K562 (cell line): ENCODE measurements at regions not wholly inside any gene's neighbourhood (a gene's known extent, or its start where the extent isn't known, plus 50 kb on each side); places are given as distances from the start of the nearest gene placed in this dataset.

ENCODE experiments used
- C11orf30 ChIP-seq: fragments of 450-650 bp; IDR thresholded peaks from 2 replicates; pipeline ENCODE4 v1.6.1; 2016; ENCODE audit warnings: low read depth, mild to moderate bottlenecking
- CBX5 ChIP-seq: IDR thresholded peaks from 2 replicates; pipeline ENCODE4 v1.6.1; 2014; ENCODE audit warnings: low read depth, borderline replicate concordance
- CREB1 ChIP-seq, 2 experiments: sonication (generic) in 1 of 2; formaldehyde crosslinking in 1 of 2; IDR thresholded peaks; 2 replicates each; pipeline versions ENCODE4 v1.6.1 to v1.8.0; 2012 to 2022; ENCODE audit warnings: inconsistent platforms in 1 of 2, mild to moderate bottlenecking in 1 of 2, missing genetic modification reagents in 1 of 2, moderate library complexity in 1 of 2
- NBN ChIP-seq: fragments of 450-650 bp; IDR thresholded peaks from 2 replicates; pipeline ENCODE4 v1.6.1; 2016; ENCODE audit warnings: low read depth, mild to moderate bottlenecking
- POLR2A ChIP-seq: fragments of 450-650 bp; conservative IDR thresholded peaks from 2 replicates; pipeline ENCODE4 v1.6.1; 2016
- ZBTB1 ChIP-seq: sonication (generic); formaldehyde crosslinking; IDR thresholded peaks from 2 replicates; pipeline ENCODE4 v1.8.1; 2023; ENCODE audit warnings: missing genetic modification reagents, low read depth, mild to moderate bottlenecking, borderline replicate concordance
- ZBTB17 ChIP-seq: fragments of 450-650 bp; formaldehyde crosslinking; IDR thresholded peaks from 2 replicates; pipeline ENCODE4 v1.4.0; 2020; ENCODE audit warnings: mild to moderate bottlenecking
- ZNF239 ChIP-seq: fragments of 250-450 bp; sonication (Bioruptor Pico); IDR thresholded peaks from 2 replicates; pipeline ENCODE4 v1.4.0; 2020; ENCODE audit warnings: mild to moderate bottlenecking
- ZNF699 ChIP-seq: fragments of 250-450 bp; sonication (Bioruptor Pico); IDR thresholded peaks from 2 replicates; pipeline ENCODE4 v1.8.0; 2021; ENCODE audit warnings: mild to moderate bottlenecking, moderate library complexity; ENCODE audit not compliant: insufficient replicate concordance
- ZNF766 ChIP-seq: fragments of 200-800 bp; sonication (Bioruptor generic); conservative IDR thresholded peaks from 2 replicates; pipeline ENCODE4 v1.6.1; 2016; ENCODE audit warnings: missing genetic modification characterization, missing compliant biosample characterization
- TF ChIP-seq, protein P1 (sequence below), 3 experiments: IDR thresholded peaks in 2 of 3; conservative IDR thresholded peaks in 1 of 3; 2 replicates each; pipeline ENCODE4 v1.5.1; 2011 to 2012; ENCODE audit warnings: low read length in 3 of 3, mild to moderate bottlenecking in 3 of 3, control low read depth in 2 of 3, improper control_type of control experiment in 1 of 3, inconsistent platforms in 1 of 3, low read depth in 1 of 3, mixed read lengths in 1 of 3, moderate library complexity in 1 of 3; ENCODE audit not compliant: insufficient read depth in 2 of 3
- TF ChIP-seq, protein P2 (sequence below): fragments of 250-450 bp; sonication (Bioruptor Pico); IDR thresholded peaks from 2 replicates; pipeline ENCODE4 v1.8.0; 2022; ENCODE audit warnings: moderate library complexity, mild to moderate bottlenecking, inconsistent platforms
- TF ChIP-seq, protein P3 (sequence below): sonication (generic); formaldehyde crosslinking; IDR thresholded peaks from 2 replicates; pipeline ENCODE4 v1.5.0; 2020; ENCODE audit warnings: missing genetic modification reagents

DNA sequence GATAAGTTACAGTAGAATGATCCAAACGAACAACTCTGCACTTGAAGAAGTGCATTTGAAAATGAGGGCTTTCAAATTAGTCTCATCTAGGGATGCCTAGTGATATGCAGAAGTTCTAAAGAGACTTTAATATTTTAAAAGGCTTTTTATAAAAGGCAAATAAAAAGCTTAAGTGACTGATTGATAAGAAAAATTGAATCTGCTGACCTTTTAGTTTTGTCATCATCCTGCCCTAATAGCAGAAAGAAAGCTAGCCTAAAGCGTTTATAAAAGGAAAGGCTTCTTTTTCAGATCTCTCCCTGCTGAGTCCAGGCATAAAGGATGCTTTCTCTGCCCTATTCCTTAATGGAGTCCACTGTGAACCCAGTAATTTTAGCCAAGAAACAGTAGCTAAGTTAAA lies 72.7 kb upstream of the ALDH1L1 start:
- no peak for TF ChIP-seq NBN
- TF ChIP-seq CREB1 (IDR thresholded peaks at IDR 0.05), result no peak
- no peak for TF ChIP-seq CREB1 (CRISPR knock-in tag; IDR thresholded peaks at IDR 0.05)
- TF ChIP-seq, protein P1, sequence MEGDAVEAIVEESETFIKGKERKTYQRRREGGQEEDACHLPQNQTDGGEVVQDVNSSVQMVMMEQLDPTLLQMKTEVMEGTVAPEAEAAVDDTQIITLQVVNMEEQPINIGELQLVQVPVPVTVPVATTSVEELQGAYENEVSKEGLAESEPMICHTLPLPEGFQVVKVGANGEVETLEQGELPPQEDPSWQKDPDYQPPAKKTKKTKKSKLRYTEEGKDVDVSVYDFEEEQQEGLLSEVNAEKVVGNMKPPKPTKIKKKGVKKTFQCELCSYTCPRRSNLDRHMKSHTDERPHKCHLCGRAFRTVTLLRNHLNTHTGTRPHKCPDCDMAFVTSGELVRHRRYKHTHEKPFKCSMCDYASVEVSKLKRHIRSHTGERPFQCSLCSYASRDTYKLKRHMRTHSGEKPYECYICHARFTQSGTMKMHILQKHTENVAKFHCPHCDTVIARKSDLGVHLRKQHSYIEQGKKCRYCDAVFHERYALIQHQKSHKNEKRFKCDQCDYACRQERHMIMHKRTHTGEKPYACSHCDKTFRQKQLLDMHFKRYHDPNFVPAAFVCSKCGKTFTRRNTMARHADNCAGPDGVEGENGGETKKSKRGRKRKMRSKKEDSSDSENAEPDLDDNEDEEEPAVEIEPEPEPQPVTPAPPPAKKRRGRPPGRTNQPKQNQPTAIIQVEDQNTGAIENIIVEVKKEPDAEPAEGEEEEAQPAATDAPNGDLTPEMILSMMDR (IDR thresholded peaks at IDR 0.05 in 2 of 3, conservative IDR thresholded peaks at IDR 0.05 in 1 of 3; ENCODE audit: insufficient read depth in 2 of 3, low read depth in 1 of 3, low read length in 3 of 3), result no peak
- TF ChIP-seq, protein P2, sequence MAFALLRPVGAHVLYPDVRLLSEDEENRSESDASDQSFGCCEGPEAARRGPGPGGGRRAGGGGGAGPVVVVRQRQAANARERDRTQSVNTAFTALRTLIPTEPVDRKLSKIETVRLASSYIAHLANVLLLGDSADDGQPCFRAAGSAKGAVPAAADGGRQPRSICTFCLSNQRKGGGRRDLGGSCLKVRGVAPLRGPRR, result no peak
- no peak for TF ChIP-seq CBX5
- TF ChIP-seq ZBTB17, result no peak
- TF ChIP-seq, protein P3, sequence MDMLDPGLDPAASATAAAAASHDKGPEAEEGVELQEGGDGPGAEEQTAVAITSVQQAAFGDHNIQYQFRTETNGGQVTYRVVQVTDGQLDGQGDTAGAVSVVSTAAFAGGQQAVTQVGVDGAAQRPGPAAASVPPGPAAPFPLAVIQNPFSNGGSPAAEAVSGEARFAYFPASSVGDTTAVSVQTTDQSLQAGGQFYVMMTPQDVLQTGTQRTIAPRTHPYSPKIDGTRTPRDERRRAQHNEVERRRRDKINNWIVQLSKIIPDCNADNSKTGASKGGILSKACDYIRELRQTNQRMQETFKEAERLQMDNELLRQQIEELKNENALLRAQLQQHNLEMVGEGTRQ (CRISPR knock-in tag), result no peak
- no peak for TF ChIP-seq ZNF699 (CRISPR knock-in tag)
- no peak for TF ChIP-seq POLR2A
- no peak for TF ChIP-seq ZNF766 (CRISPR knock-in tag)
- no peak for TF ChIP-seq ZBTB1
- no peak for TF ChIP-seq ZNF239 (CRISPR knock-in tag)
- no peak for TF ChIP-seq C11orf30
